ENCODE measurements at regions not wholly inside any gene's neighbourhood (a gene's known extent, or its start where the extent isn't known, plus 50 kb on each side); places are given as distances from the start of the nearest gene placed in this dataset.

DNA sequence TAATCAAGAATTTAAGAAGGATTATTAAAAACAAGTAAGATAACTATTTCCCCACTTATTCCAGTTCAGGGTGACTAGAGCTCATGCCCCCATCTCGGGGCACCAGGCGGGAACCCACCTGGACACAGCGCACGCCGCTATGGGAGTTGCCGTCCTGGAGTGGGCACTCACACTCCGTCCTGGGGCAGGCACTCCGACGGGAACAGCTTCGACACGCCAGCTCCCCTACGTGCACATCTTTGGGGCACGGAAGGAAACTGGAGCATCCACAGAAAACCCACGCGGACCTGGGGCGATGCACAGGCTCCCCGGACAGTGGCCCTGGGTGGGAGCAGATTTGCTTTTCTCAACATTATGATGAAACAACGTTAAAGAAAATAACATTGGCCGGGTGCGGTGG is 52.0 kb upstream of the GATA5 start:
- H3K36me3 Mint-ChIP-seq = no peaks in the 10 kb centered on the region
- ATAC-seq = no peak
- no peak for DNase-seq (ENCODE audit: low spot score in 2 of 2)
- H3K27ac Mint-ChIP-seq = no peak overlapping the region
- H3K9me3 Mint-ChIP-seq = no peaks in the 10 kb centered on the region

DNA sequence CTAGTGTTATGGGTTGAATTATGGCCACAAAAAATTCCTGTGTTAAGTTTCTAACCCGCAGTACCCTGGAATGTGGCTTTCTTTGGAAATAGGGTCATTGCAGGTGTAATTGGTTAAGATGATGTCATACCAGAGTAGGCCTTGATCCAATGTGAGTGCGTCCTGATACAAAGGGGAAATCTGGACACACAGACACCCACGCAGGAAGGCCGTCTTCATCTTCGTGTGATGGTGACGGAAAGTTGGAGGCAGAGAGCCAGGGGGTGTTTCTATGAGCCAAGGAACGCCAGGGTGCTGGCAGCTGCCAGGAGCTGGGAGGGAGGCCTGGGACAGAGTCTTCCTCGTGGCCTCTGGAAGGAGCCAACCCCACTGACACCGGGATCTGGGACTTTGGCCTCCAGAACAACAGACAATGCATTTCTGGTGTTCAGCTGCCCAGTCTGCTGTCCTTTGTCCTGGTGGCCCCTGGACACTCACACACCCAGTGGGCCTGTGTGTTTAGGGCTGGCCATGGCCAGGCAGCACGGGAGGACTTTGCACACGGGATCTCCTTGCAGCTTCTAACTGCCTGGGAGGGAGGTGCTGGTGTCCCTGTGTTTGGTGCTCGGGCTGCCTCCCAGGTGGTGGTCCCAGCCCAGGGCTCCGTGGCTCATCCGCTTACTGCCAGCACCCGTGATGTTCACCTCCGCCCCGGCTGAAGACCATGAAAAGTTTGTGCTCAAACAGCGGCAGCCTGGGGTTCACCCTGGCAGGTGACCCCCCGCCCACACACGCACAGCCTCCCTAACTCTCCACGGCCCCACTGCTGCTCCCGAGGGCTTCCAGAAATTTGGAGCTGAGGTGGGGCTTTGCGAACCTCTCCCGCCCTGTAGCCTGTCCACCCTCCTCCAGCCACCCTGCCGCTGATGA is 53.4 kb upstream of the GATA5 start:
- no peaks in the 10 kb centered on the region for H3K36me3 Mint-ChIP-seq

DNA sequence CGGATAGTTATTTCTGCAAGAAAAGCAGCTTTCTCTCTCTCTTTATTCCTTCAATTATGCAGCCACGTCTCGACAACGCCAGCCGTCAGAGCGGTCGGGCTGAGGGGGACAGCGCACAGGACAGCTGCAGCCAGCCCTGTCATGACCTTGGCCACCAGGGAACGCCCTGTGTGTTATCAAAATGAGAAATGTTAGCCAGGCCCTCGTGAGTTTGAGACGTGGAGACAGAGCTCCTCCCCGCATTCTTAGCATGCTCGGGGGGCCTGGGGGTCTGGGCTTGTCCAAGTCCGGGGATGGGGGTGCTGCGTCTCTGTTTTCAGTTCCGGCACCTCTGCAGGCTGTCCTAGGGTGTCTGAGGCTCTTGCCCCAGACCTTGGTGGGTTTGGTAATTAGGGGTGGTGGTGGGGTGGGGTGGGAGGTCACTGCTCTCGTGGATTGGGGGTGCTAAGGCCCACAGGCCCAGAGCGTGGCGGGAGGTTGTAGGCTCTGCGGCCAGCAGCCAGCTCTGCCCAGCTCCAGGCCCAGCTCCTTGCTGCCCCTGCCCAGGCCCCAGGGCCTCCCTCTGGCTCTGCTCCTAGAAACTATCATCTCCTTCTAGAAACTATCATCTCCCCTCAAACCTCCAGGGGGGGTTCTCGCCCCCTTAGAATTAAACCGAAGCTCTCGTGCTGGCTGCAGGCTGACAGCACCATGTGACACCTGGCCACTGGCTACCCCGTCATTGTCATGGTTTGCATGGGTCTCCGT is 54.3 kb upstream of the GATA5 start:
- Mint-ChIP-seq H3K9me3 (no peaks in the 10 kb centered on the region), H3K36me3 (no peaks in the 10 kb centered on the region), H3K27ac (no peak overlapping the region)
- ATAC-seq = no peak
- no peak for DNase-seq (ENCODE audit: low spot score in 2 of 2)

More for the DNA sequence above, 53.4 kb upstream of the GATA5 start:
- no peaks in the 10 kb centered on the region for H3K9me3 Mint-ChIP-seq
- ATAC-seq = no peak
- no peak overlapping the region for H3K27ac Mint-ChIP-seq
- no peak for DNase-seq (ENCODE audit: low spot score in 2 of 2)

DNA sequence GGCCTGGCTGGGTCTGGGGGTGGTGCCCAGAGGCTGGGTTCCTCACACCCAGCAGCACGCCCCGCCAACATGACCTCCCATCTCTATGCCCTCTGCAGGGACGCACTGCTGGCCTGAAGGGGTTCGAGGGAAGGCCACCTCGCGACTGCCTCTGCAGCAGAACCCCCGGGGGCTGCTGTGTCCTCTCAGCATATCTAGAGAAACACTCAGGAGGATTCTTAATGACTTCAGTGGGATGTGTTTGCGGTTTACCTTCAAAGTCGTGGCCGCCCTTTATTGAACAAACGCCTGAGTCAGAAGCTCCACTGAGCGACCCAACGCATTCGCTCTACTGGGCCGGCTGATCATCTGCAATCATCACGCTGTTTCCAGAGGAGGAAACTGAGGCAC is 54.8 kb upstream of the GATA5 start:
- DNase-seq (ENCODE audit: low spot score in 2 of 2) (no peak), ATAC-seq (no peak)
- no peak overlapping the region for H3K27ac Mint-ChIP-seq
- H3K36me3 Mint-ChIP-seq = no peaks in the 10 kb centered on the region
- no peaks in the 10 kb centered on the region for H3K9me3 Mint-ChIP-seq

DNA sequence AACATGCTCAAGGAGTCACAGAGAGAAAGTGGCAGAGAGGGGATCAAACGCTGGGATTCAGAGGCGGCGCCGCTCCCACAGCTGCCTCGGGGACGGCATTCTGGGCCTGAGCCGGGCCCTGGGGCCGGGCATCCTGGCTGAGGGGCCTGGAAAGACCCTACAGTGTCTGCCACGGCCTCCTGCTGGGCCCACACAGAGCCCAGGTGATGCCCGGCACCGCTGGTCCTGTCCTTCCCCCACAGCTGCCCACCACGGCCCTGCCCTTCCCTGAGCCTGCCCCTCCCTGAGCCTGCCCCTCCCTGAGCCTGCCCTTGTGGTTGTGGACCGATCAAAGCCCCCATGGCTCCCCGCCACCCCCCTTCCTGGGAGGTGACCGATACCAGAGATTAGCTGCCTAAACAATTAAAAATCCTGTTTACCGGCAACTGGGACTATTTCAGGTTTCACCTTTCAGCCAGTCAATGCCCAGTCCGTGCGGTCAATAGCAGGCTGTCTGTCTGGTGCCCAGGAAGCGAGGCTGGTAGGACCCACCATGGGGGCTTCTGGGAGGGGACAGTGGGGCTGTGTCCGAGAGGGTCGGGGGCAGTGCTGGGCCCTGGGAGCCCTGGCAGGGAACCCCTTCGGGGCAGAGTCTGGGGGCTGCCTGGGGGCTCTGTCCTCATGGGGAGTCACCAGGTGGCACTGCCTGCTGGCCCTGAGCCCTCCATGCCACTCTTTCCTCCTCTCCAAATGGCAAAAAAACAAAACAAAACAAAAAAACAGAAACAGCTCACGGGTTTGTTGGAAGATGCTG is 55.4 kb upstream of the GATA5 start:
- Mint-ChIP-seq H3K36me3 (no peaks in the 10 kb centered on the region), H3K27ac (no peak overlapping the region), H3K9me3 (no peaks in the 10 kb centered on the region)
- no peak for DNase-seq (ENCODE audit: low spot score in 2 of 2)
- ATAC-seq = no peak

DNA sequence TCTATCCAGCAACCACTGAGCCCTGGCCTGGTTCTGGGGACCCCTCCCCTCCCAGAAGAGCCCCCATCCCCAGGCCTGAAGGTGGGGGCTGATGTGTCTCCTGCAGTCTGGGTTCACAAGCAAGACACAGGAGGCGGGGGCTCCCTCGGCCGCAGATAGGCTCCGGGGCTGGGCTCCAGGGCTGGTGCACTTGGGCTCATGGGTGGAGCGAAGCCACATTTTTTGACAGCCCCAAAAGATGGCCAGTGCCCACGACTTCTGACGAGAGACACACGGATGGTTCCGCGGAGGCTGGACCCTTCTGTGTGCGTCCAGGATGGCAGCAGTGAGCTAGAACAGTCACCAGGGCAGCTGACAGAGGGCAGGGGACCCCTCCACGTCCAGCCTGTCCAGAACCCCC is 57.1 kb upstream of the GATA5 start:
- DNase-seq (ENCODE audit: low spot score in 2 of 2) (no peak), ATAC-seq (no peak)
- H3K27ac Mint-ChIP-seq = no peak overlapping the region

DNA sequence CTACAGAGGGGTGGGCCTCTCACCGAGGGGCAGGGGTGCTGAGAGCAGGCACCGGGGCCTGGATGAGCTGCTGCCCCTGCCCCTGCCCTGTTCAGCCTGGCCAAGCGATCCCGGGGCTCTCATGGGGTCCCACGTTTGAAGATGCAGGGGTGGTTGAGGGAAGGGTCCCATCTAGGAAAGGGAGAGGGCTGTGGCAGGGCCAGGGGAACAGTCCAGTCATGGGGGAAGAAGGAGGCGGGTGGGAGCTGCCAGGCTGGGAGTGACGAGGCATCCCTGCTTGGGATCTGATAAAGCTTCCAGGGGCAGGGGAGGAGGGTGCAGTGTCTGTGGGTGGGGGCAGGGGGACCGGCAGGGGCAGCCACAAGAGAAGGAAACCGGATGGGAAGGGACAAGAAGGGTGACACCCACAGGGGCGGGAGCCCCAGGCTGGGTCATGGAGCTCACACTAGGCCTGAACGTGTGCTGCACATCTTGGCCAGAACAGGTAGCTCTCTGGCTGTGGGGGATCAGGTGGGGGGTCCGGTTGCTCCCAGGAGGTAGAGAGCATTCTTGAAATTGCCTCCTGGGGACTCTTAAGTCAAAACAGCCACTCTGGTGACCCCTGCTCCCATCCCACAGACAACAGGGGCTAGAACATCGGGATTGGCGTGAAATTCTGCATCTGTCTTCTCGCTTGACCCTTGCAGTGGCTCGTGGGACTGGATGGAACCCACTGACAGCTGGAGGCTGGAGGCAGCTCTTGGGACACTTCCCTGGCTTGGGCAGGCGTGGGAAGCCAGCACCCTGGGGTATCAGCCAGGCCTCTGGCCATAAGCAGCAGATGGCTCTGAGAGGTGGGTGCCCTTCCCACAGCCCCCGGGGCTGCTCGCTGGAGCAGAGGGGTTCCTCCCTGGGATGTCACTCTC is 58.0 kb upstream of the GATA5 start:
- H3K36me3 Mint-ChIP-seq = no peaks in the 10 kb centered on the region
- DNase-seq (ENCODE audit: low spot score in 2 of 2) (no peak), ATAC-seq (no peak)
- no peaks in the 10 kb centered on the region for H3K9me3 Mint-ChIP-seq
- no peak overlapping the region for H3K27ac Mint-ChIP-seq

More for the DNA sequence above, 57.1 kb upstream of the GATA5 start:
- Mint-ChIP-seq H3K9me3 (no peaks in the 10 kb centered on the region), H3K36me3 (no peaks in the 10 kb centered on the region)

DNA sequence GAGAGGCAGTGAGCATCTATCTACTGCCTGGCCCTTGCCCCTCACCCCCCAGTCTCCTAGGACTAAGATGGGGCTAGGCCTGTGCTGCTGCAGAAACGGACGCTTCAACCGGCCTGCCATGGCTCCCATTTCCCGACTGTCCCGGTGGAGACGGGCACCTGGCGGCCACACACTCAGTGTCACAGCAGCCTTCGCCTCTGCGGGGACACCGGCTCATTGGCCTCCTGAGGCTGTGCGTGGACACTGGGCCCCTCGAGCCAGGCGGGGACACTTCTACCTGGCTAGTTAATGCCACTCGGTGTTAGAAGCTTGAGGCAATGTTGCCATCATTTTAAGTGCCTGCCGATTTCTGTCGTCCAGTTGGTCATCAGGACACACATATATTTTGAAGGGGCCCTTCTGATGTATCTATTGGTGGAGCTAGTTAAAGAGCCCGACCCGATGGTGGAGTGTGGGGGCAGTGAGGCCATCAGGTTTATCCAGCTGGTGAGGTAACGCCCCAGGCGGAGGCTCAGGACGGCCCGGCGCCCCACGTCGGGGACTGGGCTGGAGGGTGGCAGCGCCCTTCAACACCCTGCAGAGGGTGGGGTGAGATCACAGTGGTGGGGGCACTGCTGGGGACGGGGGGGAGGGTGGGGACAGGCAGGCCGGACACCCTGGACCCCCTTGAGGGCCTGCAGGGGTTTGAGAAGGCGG is 58.9 kb upstream of the GATA5 start:
- Mint-ChIP-seq H3K27ac (no peak overlapping the region), H3K9me3 (no peaks in the 10 kb centered on the region), H3K36me3 (no peaks in the 10 kb centered on the region)
- DNase-seq (ENCODE audit: low spot score in 2 of 2) = no peak
- ATAC-seq = no peak

DNA sequence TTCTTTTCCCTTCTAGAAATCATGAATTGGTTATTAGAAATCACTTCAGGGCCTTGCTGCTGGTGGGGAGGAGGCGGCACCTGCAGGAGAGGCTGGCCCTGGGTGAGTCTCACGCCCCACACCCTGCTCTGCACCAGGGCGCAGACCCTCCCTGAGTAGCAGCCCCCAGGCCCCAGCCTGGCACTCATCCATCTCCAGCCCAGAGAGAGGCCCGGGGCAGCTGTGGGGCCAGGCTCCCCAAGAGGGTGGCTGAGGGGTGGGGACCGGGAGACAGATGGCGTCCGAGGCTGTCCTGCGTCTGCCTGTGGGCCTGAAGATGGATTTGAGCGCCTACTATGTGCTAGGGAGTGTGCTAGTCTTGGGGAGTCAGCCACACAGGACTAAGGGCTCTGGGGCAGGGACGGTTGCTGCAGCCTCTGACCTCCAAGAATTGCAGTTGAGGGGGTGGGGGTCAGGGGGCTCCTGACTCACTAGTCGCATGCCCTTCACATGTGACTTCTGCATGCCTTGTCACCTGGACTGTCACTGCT is 59.6 kb upstream of the GATA5 start:
- no peaks in the 10 kb centered on the region for H3K36me3 Mint-ChIP-seq
- ATAC-seq (no peak), DNase-seq (ENCODE audit: low spot score in 2 of 2) (no peak)
- H3K9me3 Mint-ChIP-seq = no peaks in the 10 kb centered on the region
- H3K27ac Mint-ChIP-seq = no peak overlapping the region

DNA sequence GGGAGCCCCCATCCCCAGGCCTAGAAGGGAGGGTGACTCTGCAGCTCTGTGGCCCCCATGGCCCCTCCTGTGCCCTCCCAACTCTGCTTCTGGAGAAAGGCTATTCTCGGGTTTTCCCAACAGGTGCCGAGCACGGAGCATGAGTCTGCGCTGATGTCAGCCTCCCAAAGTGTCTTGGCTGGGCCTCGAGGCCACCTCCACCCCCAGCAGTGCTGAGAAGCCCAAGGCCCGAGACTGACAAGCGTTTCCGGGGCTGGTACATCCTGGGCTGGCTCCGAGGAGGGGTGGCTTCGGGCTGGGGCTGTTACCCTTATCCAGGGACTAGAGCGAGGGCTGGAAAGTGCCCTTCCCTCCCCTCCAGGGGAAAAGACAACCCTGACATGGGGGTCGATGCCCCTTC is 60.2 kb upstream of the GATA5 start:
- Mint-ChIP-seq H3K36me3 (no peaks in the 10 kb centered on the region), H3K9me3 (no peaks in the 10 kb centered on the region), H3K27ac (no peak overlapping the region)
- DNase-seq (ENCODE audit: low spot score in 2 of 2) = no peak
- ATAC-seq = no peak

DNA sequence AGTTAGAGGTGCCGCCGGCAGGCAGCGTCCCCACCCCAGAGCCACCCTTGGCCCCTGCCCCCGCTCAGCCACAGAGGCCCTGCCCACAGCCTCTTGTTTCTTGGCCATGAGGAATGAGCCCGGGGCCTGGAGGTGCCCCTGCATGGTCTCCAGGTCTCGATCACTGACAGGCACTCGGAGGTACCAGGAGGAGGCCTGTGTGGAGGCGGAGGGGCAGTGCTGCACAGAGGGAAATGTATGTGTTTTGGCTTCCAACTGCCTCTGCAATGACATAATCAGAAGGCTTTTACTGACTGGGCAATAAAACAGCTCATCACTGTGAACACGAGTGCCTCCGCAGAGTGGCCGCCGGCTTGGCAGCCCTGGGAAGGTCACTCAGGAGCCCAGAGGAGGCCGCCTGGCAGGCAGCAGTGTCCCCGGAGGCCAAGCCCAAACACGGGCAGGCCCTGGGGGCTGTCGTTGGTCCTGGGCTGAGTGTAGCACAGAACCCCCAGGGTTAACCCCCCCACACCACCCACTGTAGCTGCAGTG is 61.1 kb upstream of the GATA5 start:
- H3K27ac Mint-ChIP-seq = no peak overlapping the region
- DNase-seq (ENCODE audit: low spot score in 2 of 2) (no peak), ATAC-seq (no peak)
- no peaks in the 10 kb centered on the region for H3K9me3 Mint-ChIP-seq
- H3K36me3 Mint-ChIP-seq = no peaks in the 10 kb centered on the region

DNA sequence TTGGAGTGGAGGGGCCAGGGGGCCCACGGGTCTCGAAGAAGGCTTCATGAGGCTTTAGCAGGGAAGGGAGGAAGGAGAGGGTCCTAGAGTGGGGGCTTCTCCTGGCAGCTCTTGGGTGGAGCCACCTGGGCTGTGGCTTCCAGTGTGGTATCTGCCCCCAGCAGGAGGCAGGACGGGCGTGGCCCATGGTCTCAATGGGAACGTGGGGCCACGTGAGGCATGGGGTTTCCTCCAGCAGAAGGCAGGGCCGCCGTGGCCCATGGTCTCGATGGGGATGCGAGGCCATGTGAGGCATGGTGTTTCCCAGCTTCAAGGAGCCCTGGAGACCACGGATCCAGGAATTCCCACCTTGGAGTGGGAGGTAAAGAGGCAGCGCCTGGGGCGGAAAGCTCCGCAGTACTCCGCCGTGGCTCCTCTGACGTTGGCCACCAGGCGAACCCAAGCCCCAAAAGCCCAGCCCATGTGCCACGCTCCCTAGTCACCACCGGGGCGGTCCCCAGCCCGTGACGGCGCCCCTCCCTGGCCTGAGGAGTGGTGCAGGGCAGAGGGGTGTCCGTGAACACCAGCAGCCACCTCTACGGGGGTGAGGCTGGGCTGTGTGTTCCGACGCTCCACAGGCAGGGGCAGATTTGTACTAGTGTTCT is 62.0 kb upstream of the GATA5 start:
- no peak for ATAC-seq
- Mint-ChIP-seq H3K36me3 (no peaks in the 10 kb centered on the region), H3K27ac (no peak overlapping the region), H3K9me3 (no peaks in the 10 kb centered on the region)
- DNase-seq (ENCODE audit: low spot score in 2 of 2) = no peak

DNA sequence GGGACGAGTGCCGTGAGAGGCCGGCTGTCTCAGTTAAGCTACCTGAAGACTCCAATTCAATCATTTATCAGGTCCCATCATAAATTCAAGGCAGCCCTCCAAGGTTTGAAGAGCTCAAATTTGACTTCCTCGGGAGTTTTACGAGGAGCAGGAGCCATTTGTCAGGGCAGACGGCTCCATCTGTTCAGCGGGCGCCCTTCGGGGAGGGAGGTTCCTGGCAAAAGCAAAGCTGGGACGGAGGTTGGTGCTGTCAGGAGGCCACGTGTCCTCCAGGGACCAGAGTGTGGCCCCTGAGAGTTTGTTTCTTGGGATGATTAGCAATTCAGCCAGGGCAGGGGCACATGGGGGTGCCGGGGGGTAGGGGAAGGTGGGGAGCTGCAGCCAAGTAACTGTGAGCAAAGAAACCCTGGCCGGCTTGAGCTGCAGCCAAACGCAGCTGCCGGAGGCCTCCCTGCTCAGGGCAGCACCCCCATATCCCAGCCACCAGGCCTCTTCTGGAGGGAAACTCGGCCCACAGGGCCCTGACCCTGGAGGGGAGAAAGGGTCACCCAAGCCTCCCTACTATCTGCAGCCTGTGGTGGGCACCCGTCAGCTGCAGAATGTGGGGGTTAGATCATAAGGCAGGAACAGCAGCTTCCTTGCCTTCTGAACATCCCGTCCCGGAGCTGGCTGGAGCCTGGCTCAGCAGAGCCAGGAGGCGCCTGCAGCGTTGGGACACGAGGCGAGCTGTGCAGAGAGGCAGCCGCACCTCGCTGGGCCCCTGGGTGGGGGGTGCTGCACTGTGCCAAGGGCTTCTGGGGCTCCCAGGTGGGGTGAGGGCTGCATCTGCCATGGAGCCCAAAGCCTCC is 63.6 kb upstream of the GATA5 start:
- DNase-seq (ENCODE audit: low spot score in 2 of 2) (no peak), ATAC-seq (no peak)
- Mint-ChIP-seq H3K36me3 (no peaks in the 10 kb centered on the region), H3K27ac (no peak overlapping the region), H3K9me3 (peaks cover 0 to 3% of the 10 kb centered on the region in 2 donors)

DNA sequence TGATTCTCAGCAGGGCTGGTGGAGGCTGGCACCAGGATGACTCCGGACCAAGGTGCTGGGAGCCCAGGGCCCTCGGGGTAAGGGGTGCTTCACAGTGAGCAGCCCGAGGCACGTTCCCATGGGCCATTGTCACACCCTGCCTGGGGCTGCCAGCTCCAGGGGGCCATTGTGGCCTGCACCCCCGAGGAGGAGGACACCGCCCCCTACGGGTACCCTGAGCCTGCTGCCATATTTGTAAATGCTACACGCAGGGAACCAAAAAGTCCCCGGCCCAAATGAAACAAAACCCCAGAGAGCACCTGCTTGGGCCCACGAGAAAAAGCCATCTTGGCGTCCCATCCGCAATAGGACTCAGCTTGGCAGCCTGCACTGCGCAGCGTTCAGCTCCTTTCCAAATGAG is 64.7 kb upstream of the GATA5 start:
- Mint-ChIP-seq H3K9me3 (peaks cover 0 to 5% of the 10 kb centered on the region in 2 donors), H3K27ac (no peak overlapping the region), H3K36me3 (no peaks in the 10 kb centered on the region)
- ATAC-seq (no peak), DNase-seq (ENCODE audit: low spot score in 2 of 2) (no peak)

All from activated naive CD4-positive, alpha-beta T cell treated with anti-CD3 and anti-CD28 coated beads, Interleukin-2, amount 50 U/mL, for 72 hours (primary cell).